ENCODE measurements at regions not wholly inside any gene's neighbourhood (a gene's known extent, or its start where the extent isn't known, plus 50 kb on each side); places are given as distances from the start of the nearest gene placed in this dataset.

- 33% methylated on average over 4 of the region's 4 CpGs for WGBS (ENCODE audit: insufficient coverage, low coverage, low lambda C conversion rate, missing lambda C conversion rate)
- Histone ChIP-seq H3K9me3 (no peaks in the 10 kb centered on the region), H3K4me1 (peaks cover 0 to 7% (median 0%) of the 10 kb centered on the region in 4 donors), H3K27me3 (no peaks in the 10 kb centered on the region), H3K27ac (no peak overlapping the region), H3K4me3 (no peak overlapping the region), H3K36me3 (no peaks in the 10 kb centered on the region)
- TF ChIP-seq CTCF (IDR thresholded peaks at IDR 0.05) (no peak), POLR2A (IDR thresholded peaks at IDR 0.05) (no peak)
- ATAC-seq (peak in 3 of 4 donors; percentile 11 to 92 (median 50)), DNase-seq (no peak)
- intact Hi-C loops (cut with DNase I), result no loop called here
Measured at GRCh38 chr1:219463636-219464035, 149.3 kb downstream of the ZC3H11B start.

GRCh38 chr1:219461981-219462400, 150.9 kb downstream of the ZC3H11B start:
- ATAC-seq (peak in 2 of 4 donors; percentile 28 to 39), DNase-seq (no peak)
- WGBS (ENCODE audit: insufficient coverage, low coverage, low lambda C conversion rate, missing lambda C conversion rate), result 80% methylated on average over 1 of the region's 1 CpG
- no peak for TF ChIP-seq POLR2A (IDR thresholded peaks at IDR 0.05)
- no peak for TF ChIP-seq CTCF (IDR thresholded peaks at IDR 0.05)
- no peaks in the 10 kb centered on the region for H3K27me3 ChIP-seq
- H3K36me3 ChIP-seq, result no peaks in the 10 kb centered on the region
- no peak overlapping the region for H3K27ac ChIP-seq
- intact Hi-C loops (cut with DNase I), result no loop called here
- peaks cover 0 to 7% (median 0%) of the 10 kb centered on the region in 4 donors for H3K4me1 ChIP-seq
- H3K9me3 ChIP-seq, result no peaks in the 10 kb centered on the region
- no peak overlapping the region for H3K4me3 ChIP-seq

DNA sequence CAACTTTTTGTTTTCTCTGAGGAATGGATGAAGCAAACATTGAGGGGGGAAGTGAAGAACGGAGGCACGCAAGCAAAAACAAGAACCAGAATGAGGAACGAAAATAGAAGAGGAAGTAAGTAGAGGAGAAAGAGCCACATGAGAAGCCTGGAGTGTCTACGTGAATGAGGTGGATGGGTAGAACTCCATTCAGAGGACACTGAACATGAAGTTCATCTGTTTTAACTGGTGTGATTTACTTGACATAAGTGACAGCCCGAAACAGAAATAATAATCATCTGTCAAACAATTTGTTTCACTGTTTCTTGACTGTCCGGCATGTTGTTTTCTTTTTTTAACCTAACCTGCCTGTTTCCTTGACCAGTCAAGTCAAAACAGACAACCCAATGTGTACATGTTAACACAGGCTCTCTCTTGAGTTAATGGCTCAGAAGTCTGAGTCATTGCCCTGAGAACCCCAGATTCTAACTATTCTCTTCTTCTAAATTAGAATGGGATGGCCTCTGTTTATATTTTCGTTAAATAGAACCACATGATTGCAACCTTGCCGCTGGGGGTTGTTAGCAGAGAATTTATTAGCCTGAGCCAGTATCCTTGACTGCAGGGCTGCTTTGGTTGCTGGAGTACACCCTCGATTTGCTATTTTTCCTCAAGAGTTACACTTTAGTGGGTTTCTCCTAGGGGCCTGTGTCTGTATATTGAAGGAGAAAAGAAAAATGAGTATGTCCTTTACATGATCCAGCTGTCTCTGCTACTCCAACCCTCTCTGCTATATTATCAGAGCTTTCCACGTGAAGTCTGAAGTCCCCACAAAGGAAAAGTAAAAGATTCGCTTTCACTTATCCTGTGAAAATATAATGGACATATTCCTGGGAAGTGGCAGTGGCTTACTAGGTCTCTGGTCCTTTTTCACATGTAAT, 151.7 kb downstream of the ZC3H11B start:
- TF ChIP-seq CTCF (IDR thresholded peaks at IDR 0.05), result no peak
- TF ChIP-seq POLR2A (IDR thresholded peaks at IDR 0.05), result no peak
- H3K27ac ChIP-seq, result no peak overlapping the region
- ATAC-seq, result peak in 3 of 4 donors; percentile 33 to 55 (median 41)

GRCh38 chr1:219460081-219460895, 152.6 kb downstream of the ZC3H11B start:
- H3K36me3 ChIP-seq, result no peaks in the 10 kb centered on the region
- H3K4me3 ChIP-seq, result no peak overlapping the region
- intact Hi-C loops (cut with DNase I), result no loop called here
- TF ChIP-seq POLR2A (IDR thresholded peaks at IDR 0.05) (no peak), CTCF (IDR thresholded peaks at IDR 0.05) (no peak)
- WGBS (ENCODE audit: insufficient coverage, low coverage, low lambda C conversion rate, missing lambda C conversion rate), result 60% methylated on average over 2 of the region's 2 CpGs
- peaks cover 0 to 7% (median 0%) of the 10 kb centered on the region in 4 donors for H3K4me1 ChIP-seq
- H3K27me3 ChIP-seq, result no peaks in the 10 kb centered on the region
- DNase-seq (no peak), ATAC-seq (no peak)
- no peaks in the 10 kb centered on the region for H3K9me3 ChIP-seq
- no peak overlapping the region for H3K27ac ChIP-seq

More for the DNA sequence above, 151.7 kb downstream of the ZC3H11B start:
- H3K4me1 ChIP-seq, result peaks cover 0 to 7% (median 0%) of the 10 kb centered on the region in 4 donors
- WGBS (ENCODE audit: insufficient coverage, low coverage, low lambda C conversion rate, missing lambda C conversion rate), result 43% methylated on average over 11 of the region's 11 CpGs
- intact Hi-C loops (cut with DNase I), result no loop called here
- no peaks in the 10 kb centered on the region for H3K9me3 ChIP-seq
- no peaks in the 10 kb centered on the region for H3K36me3 ChIP-seq
- H3K27me3 ChIP-seq, result no peaks in the 10 kb centered on the region
- H3K4me3 ChIP-seq, result no peak overlapping the region
- DNase-seq, result no peak
